MM.1S (cell line): ENCODE measurements at regions not wholly inside any gene's neighbourhood (a gene's known extent, or its start where the extent isn't known, plus 50 kb on each side); places are given as distances from the start of the nearest gene placed in this dataset.
"Not testable (repeated sequence)": the region's sequence is repeated elsewhere in the genome, so short reads cannot be mapped to it uniquely, and the experiment has no call there.

Experiments
- DNase-seq: peaks from one replicate; pipeline ENCODE4 v3.0.0-alpha.2; 2015
- H2AFZ ChIP-seq: fragments of 300-600 bp; sonication (generic); 2 replicates; pipeline ENCODE4 v1.6.0; 2016; ENCODE audit warnings: antibody characterized with exemption, low read length
- H3F3A ChIP-seq: fragments of 300-600 bp; sonication (generic); 2 replicates; pipeline ENCODE4 v1.6.1; 2016; ENCODE audit warnings: mild to moderate bottlenecking, antibody characterized with exemption, low read length, moderate library complexity, mixed read lengths; ENCODE audit not compliant: insufficient read depth
- H3K27ac ChIP-seq: fragments of 300-600 bp; sonication (generic); 2 replicates; pipeline ENCODE4 v1.5.1; 2016; ENCODE audit warnings: mild to moderate bottlenecking, low read length
- H3K27me3 ChIP-seq: fragments of 300-600 bp; sonication (generic); replicated peaks from 2 replicates; pipeline ENCODE4 v1.6.0; 2016; ENCODE audit warnings: low read length; ENCODE audit not compliant: insufficient read depth
- H3K36me3 ChIP-seq: fragments of 300-600 bp; sonication (generic); replicated peaks from 2 replicates; pipeline ENCODE4 v1.6.1; 2016; ENCODE audit warnings: mild to moderate bottlenecking, low read length, mixed read lengths; ENCODE audit not compliant: insufficient read depth
- H3K4me1 ChIP-seq: fragments of 300-600 bp; sonication (generic); 2 replicates; pipeline ENCODE4 v1.6.1; 2016; ENCODE audit warnings: low read length, mixed read lengths
- H3K4me2 ChIP-seq: fragments of 300-600 bp; sonication (generic); 2 replicates; pipeline ENCODE4 v1.6.0; 2016; ENCODE audit warnings: low read depth, low read length
- H3K4me3 ChIP-seq: fragments of 300-600 bp; sonication (generic); 2 replicates; pipeline ENCODE4 v1.5.1; 2016; ENCODE audit warnings: low read length, mixed read lengths
- H3K79me2 ChIP-seq: fragments of 300-600 bp; sonication (generic); 2 replicates; pipeline ENCODE4 v1.6.1; 2016; ENCODE audit warnings: mixed run types, low read length, mixed read lengths
- H3K9ac ChIP-seq: fragments of 300-600 bp; sonication (generic); 2 replicates; pipeline ENCODE4 v1.6.1; 2016; ENCODE audit warnings: low read length, mixed read lengths
- H3K9me2 ChIP-seq: fragments of 300-600 bp; sonication (generic); replicated peaks from 2 replicates; pipeline ENCODE4 v1.6.1; 2016; ENCODE audit warnings: mild to moderate bottlenecking, low read length, mixed read lengths; ENCODE audit not compliant: insufficient read depth
- H3K9me3 ChIP-seq: fragments of 300-600 bp; sonication (generic); replicated peaks from 2 replicates; pipeline ENCODE4 v1.6.1; 2016; ENCODE audit warnings: mild to moderate bottlenecking, low read length, mixed read lengths; ENCODE audit not compliant: insufficient read depth
- H4K20me1 ChIP-seq: fragments of 300-600 bp; sonication (generic); 2 replicates; pipeline ENCODE4 v1.6.1; 2016; ENCODE audit warnings: mild to moderate bottlenecking, low read length, moderate library complexity, mixed read lengths; ENCODE audit not compliant: insufficient read depth

- not testable (repeated sequence) for H3K9ac ChIP-seq, H3K4me1 ChIP-seq, H3K27me3 ChIP-seq, H3K4me2 ChIP-seq, H3K9me3 ChIP-seq, H3F3A ChIP-seq, H2AFZ ChIP-seq, H3K79me2 ChIP-seq, H3K27ac ChIP-seq, H3K9me2 ChIP-seq, H3K4me3 ChIP-seq, H3K36me3 ChIP-seq, DNase-seq, H4K20me1 ChIP-seq
These were observed 144.8 kb upstream of the NBPF19 start for GRCh38 chr1:149330081-149330335.

- DNase-seq, H3K27ac ChIP-seq, H4K20me1 ChIP-seq, H3K9me2 ChIP-seq, H3K4me3 ChIP-seq, H3K9me3 ChIP-seq, H3F3A ChIP-seq, H3K79me2 ChIP-seq, H3K4me1 ChIP-seq, H2AFZ ChIP-seq, H3K4me2 ChIP-seq, H3K27me3 ChIP-seq, H3K9ac ChIP-seq, H3K36me3 ChIP-seq: not testable (repeated sequence)
These were observed 138.8 kb upstream of the NBPF19 start for GRCh38 chr1:149336082-149336481.

GRCh38 chr1:149338221-149338691 lies 136.6 kb upstream of the NBPF19 start:
- H2AFZ ChIP-seq, H3K9ac ChIP-seq, H3K79me2 ChIP-seq, H3K9me3 ChIP-seq, H3K9me2 ChIP-seq, H4K20me1 ChIP-seq, H3K27me3 ChIP-seq, H3F3A ChIP-seq, H3K36me3 ChIP-seq, H3K4me1 ChIP-seq, DNase-seq, H3K27ac ChIP-seq, H3K4me3 ChIP-seq, H3K4me2 ChIP-seq: not testable (repeated sequence)

- not testable (repeated sequence) for H3K9ac ChIP-seq, H3K9me2 ChIP-seq, H3K9me3 ChIP-seq, H3K79me2 ChIP-seq, DNase-seq, H3K27ac ChIP-seq, H4K20me1 ChIP-seq, H2AFZ ChIP-seq, H3K4me1 ChIP-seq, H3K36me3 ChIP-seq, H3K4me2 ChIP-seq, H3K4me3 ChIP-seq, H3F3A ChIP-seq, H3K27me3 ChIP-seq
These were observed 136.1 kb upstream of the NBPF19 start for GRCh38 chr1:149338698-149339097.

GRCh38 chr1:149349448-149349847 lies 125.4 kb upstream of the NBPF19 start:
- not testable (repeated sequence) for H4K20me1 ChIP-seq, H3K4me3 ChIP-seq, H3K9ac ChIP-seq, H3K4me1 ChIP-seq, H3K36me3 ChIP-seq, DNase-seq, H2AFZ ChIP-seq, H3K9me3 ChIP-seq, H3K27me3 ChIP-seq, H3K4me2 ChIP-seq, H3K79me2 ChIP-seq, H3K27ac ChIP-seq, H3F3A ChIP-seq, H3K9me2 ChIP-seq

GRCh38 chr1:149352205-149352604 lies 122.6 kb upstream of the NBPF19 start:
- H3K36me3 ChIP-seq, H3K27me3 ChIP-seq, H4K20me1 ChIP-seq, DNase-seq, H3K4me1 ChIP-seq, H2AFZ ChIP-seq, H3K4me3 ChIP-seq, H3K9ac ChIP-seq, H3K9me3 ChIP-seq, H3K9me2 ChIP-seq, H3K27ac ChIP-seq, H3K79me2 ChIP-seq, H3K4me2 ChIP-seq, H3F3A ChIP-seq: not testable (repeated sequence)

GRCh38 chr1:149354579-149354978 lies 120.3 kb upstream of the NBPF19 start:
- not testable (repeated sequence) for H3K27me3 ChIP-seq, H3K4me2 ChIP-seq, H3F3A ChIP-seq, H4K20me1 ChIP-seq, DNase-seq, H3K79me2 ChIP-seq, H3K9me2 ChIP-seq, H3K9ac ChIP-seq, H3K4me1 ChIP-seq, H3K36me3 ChIP-seq, H3K4me3 ChIP-seq, H2AFZ ChIP-seq, H3K9me3 ChIP-seq, H3K27ac ChIP-seq

GRCh38 chr1:149355748-149356147 lies 119.1 kb upstream of the NBPF19 start:
- not testable (repeated sequence) for H3K27me3 ChIP-seq, H4K20me1 ChIP-seq, H3K4me1 ChIP-seq, H3K79me2 ChIP-seq, H3K9me3 ChIP-seq, H2AFZ ChIP-seq, H3K9ac ChIP-seq, DNase-seq, H3F3A ChIP-seq, H3K4me3 ChIP-seq, H3K27ac ChIP-seq, H3K4me2 ChIP-seq, H3K9me2 ChIP-seq, H3K36me3 ChIP-seq
